Upper lobe of right lung (tissue), 1 donor: ENCODE measurements at regions not wholly inside any gene's neighbourhood (a gene's known extent, or its start where the extent isn't known, plus 50 kb on each side); places are given as distances from the start of the nearest gene placed in this dataset.

ENCODE experiments used
- ATAC-seq: fragments of 200-7000 bp; cut with Tn5 transposase; one replicate; pipeline ENCODE4 v1.9.1; 2020; ENCODE audit warnings: mild to moderate bottlenecking, moderate library complexity
- DNase-seq: peaks from one replicate; pipeline ENCODE4 v3.0.0-alpha.2; 2020
- H3K27ac ChIP-seq: fragments of 200-600 bp; one replicate; pipeline ENCODE4 v1.8.0; 2022
- H3K27me3 ChIP-seq: fragments of 200-600 bp; one replicate; pipeline ENCODE4 v1.8.0; 2022; ENCODE audit warnings: mild to moderate bottlenecking
- H3K36me3 ChIP-seq: fragments of 200-600 bp; one replicate; pipeline ENCODE4 v1.8.0; 2022
- H3K4me1 ChIP-seq: fragments of 200-600 bp; one replicate; pipeline ENCODE4 v1.8.0; 2022
- H3K4me3 ChIP-seq: fragments of 200-600 bp; one replicate; pipeline ENCODE4 v1.8.0; 2022; ENCODE audit warnings: mild to moderate bottlenecking
- H3K9me3 ChIP-seq: fragments of 200-600 bp; one replicate; pipeline ENCODE4 v1.8.0; 2022
- intact Hi-C: fragments of 100-400 bp; cut with DNase I; formaldehyde crosslinking; loops from one replicate; pipeline ENCODE4 v1.11.0; 2022
- TF ChIP-seq, protein P1 (sequence below): fragments of 200-600 bp; IDR thresholded peaks from one replicate; pipeline ENCODE4 v1.8.0; 2022; ENCODE audit warnings: antibody characterized with exemption
- donor health status: DM: no; HTN: yes; CAD: no; lungs with severe emphysema.

- intact Hi-C loops = no loop called here
- TF ChIP-seq, protein P1, sequence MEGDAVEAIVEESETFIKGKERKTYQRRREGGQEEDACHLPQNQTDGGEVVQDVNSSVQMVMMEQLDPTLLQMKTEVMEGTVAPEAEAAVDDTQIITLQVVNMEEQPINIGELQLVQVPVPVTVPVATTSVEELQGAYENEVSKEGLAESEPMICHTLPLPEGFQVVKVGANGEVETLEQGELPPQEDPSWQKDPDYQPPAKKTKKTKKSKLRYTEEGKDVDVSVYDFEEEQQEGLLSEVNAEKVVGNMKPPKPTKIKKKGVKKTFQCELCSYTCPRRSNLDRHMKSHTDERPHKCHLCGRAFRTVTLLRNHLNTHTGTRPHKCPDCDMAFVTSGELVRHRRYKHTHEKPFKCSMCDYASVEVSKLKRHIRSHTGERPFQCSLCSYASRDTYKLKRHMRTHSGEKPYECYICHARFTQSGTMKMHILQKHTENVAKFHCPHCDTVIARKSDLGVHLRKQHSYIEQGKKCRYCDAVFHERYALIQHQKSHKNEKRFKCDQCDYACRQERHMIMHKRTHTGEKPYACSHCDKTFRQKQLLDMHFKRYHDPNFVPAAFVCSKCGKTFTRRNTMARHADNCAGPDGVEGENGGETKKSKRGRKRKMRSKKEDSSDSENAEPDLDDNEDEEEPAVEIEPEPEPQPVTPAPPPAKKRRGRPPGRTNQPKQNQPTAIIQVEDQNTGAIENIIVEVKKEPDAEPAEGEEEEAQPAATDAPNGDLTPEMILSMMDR = no peak
- Histone ChIP-seq H3K4me1 (no peaks in the 10 kb centered on the region), H3K27ac (no peak overlapping the region), H3K9me3 (peaks cover 10% of the 10 kb centered on the region), H3K4me3 (no peak overlapping the region), H3K27me3 (no peaks in the 10 kb centered on the region), H3K36me3 (no peaks in the 10 kb centered on the region)
- DNase-seq (no peak), ATAC-seq (no peak)
Observed at GRCh38 chr11:70746351-70746750, 348.0 kb downstream of the CTTN start.

- intact Hi-C loops = no loop called here
- no peak for ATAC-seq
- H3K4me3 ChIP-seq = no peak overlapping the region
- H3K36me3 ChIP-seq = no peaks in the 10 kb centered on the region
- no peak overlapping the region for H3K27ac ChIP-seq
- H3K4me1 ChIP-seq = no peaks in the 10 kb centered on the region
- no peaks in the 10 kb centered on the region for H3K27me3 ChIP-seq
- peaks cover 12% of the 10 kb centered on the region for H3K9me3 ChIP-seq
- TF ChIP-seq, protein P1 = no peak
- DNase-seq = no peak
Observed at GRCh38 chr11:70747285-70747684, 349.0 kb downstream of the CTTN start.

- Histone ChIP-seq H3K27me3 (no peaks in the 10 kb centered on the region), H3K27ac (no peak overlapping the region), H3K9me3 (peaks cover 12% of the 10 kb centered on the region), H3K4me1 (no peaks in the 10 kb centered on the region), H3K4me3 (no peak overlapping the region), H3K36me3 (no peaks in the 10 kb centered on the region)
- TF ChIP-seq, protein P1 = no peak
- no peak for DNase-seq
- intact Hi-C loops = no loop called here
- no peak for ATAC-seq
Observed at GRCh38 chr11:70747921-70748320, 349.6 kb downstream of the CTTN start.

DNA sequence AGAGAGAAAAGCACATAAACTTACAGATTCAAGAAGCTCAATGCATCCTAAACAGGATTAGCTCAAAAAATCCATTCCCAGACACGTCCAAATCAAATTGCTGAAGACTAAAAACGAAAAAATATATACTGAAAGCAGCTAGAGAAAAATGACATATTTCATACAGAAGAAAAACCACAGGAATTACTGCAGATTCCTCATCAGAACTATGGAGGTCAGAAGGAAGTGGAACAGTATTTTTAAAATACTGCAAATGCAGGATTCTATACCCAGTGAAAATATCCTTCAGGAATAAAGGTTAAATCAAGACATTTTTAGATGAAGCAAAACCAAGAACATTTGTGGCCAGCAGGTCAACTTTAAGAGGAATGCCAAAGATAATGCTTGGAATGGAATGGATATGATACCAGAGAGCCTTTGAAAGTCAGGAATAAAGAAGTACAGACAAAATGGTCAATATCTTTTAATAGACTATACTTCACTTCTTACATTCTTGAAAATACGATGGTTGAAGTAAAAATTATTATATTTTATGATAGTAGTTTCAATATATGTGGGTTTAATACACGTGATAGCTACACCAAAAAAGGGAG, 352.9 kb downstream of the CTTN start:
- Histone ChIP-seq H3K4me1 (peaks cover 7% of the 10 kb centered on the region), H3K27me3 (peaks cover 6% of the 10 kb centered on the region), H3K36me3 (no peaks in the 10 kb centered on the region), H3K4me3 (no peak overlapping the region), H3K27ac (no peak overlapping the region), H3K9me3 (peaks cover 12% of the 10 kb centered on the region)
- no peak for ATAC-seq
- intact Hi-C loops = no loop called here
- DNase-seq = no peak
- TF ChIP-seq, protein P1 = no peak

- H3K4me3 ChIP-seq = no peak overlapping the region
- peaks cover 8% of the 10 kb centered on the region for H3K9me3 ChIP-seq
- ATAC-seq (peak; percentile 97), DNase-seq (peak; percentile 88)
- H3K36me3 ChIP-seq = no peaks in the 10 kb centered on the region
- peaks cover 9% of the 10 kb centered on the region for H3K27me3 ChIP-seq
- H3K4me1 ChIP-seq = peaks cover 7% of the 10 kb centered on the region
- TF ChIP-seq, protein P1 = peak; percentile 94
- intact Hi-C loops = no loop called here
- H3K27ac ChIP-seq = no peak overlapping the region
Observed at GRCh38 chr11:70755410-70756158, 357.3 kb downstream of the CTTN start.
